ENCODE measurements at regions not wholly inside any gene's neighbourhood (a gene's known extent, or its start where the extent isn't known, plus 50 kb on each side); places are given as distances from the start of the nearest gene placed in this dataset.

DNA sequence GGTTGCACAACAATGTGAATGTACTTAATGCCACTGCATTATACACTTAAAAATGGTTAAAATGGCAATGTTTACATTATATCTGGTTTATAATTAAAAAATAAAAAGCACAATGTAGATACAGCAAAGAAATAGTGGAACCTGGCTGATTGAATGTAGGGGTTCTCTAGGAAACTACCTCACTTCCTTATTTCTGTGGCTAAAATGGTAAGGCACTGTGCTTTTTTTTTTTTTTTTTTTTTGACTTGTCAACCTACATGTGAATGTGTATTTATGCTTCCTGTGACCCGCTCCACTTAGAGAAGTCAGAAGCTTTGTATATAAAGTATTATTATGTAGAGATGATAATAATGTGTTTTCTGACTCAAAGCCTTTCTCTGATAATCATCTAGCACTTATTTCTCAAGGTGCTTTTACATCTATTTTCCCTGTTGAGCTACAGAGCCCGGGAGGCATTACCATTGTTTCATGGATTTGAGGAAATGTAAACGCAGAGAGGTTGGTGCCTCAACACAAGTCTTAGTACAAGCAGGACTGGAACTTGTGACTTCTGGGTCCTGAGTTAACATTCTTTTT, 55.0 kb downstream of the SOX4 start:
- CTCF ChIA-PET: no interaction called here
- H3K23ac ChIP-seq (ENCODE audit: low read depth, low read length): no peak overlapping the region
- no TSS peak for BruUV-seq (replicated peaks)

More for the DNA sequence above, 55.0 kb downstream of the SOX4 start:
- no peak overlapping the region for H3K56ac ChIP-seq (ENCODE audit: extremely low read depth, insufficient read depth, low read length)
- dilution Hi-C loops (cut with HindIII; ENCODE audit: low sequenced_read_pairs, unreplicated experiment) (no loop called here), intact Hi-C loops (cut with micrococcal nuclease) (no loop called here), in situ Hi-C loops (cut with MboI; ENCODE audit: low sequenced_read_pairs) (no loop called here)
- H3K18ac ChIP-seq (ENCODE audit: low read depth, low read length): no peak overlapping the region
- H2BK15ac ChIP-seq (ENCODE audit: low read depth, low read length): no peak overlapping the region
- no peak overlapping the region for H2BK5ac ChIP-seq (ENCODE audit: low read depth, low read length, poor library complexity, severe bottlenecking)
- no peaks in the 10 kb centered on the region for H3K4me1 ChIP-seq (ENCODE audit: control insufficient read depth, insufficient read depth, low read length)
- H3K27me3 ChIP-seq (ENCODE audit: control insufficient read depth, insufficient read depth, low read length): no peaks in the 10 kb centered on the region
- H4K91ac ChIP-seq (ENCODE audit: insufficient read depth, low read depth, low read length): no peak overlapping the region
- no peak overlapping the region for H3K4ac ChIP-seq (ENCODE audit: low read depth, low read length)
- no peaks in the 10 kb centered on the region for H3K36me3 ChIP-seq (ENCODE audit: control insufficient read depth, insufficient read depth, low read length)
- H2AK9ac ChIP-seq (replicated peaks; ENCODE audit: low read depth, low read length, poor library complexity): no peak overlapping the region
- no peak overlapping the region for H2BK20ac ChIP-seq (ENCODE audit: low read depth, low read length)
- H3K79me1 ChIP-seq (ENCODE audit: low read depth in 1 of 2, low read length in 2 of 2): no peaks in the 10 kb centered on the region
- WGBS, 2 experiments (ENCODE audit: extremely low coverage in 2 of 2, insufficient read length in 1 of 2): no CpG with 5 or more reads among the region's 3 CpGs
- no peak for DNase-seq
- no peak overlapping the region for H2AFZ ChIP-seq (replicated peaks; ENCODE audit: low read length, poor library complexity)
- no peak overlapping the region for H4K5ac ChIP-seq (ENCODE audit: low read depth, low read length)
- POLR2A ChIA-PET (ENCODE audit: unreplicated experiment): no interaction called here
- no peak overlapping the region for H2AK5ac ChIP-seq (ENCODE audit: low read depth, low read length)
- H3K4me2 ChIP-seq (ENCODE audit: low read depth, low read length): no peak overlapping the region
- no peaks in the 10 kb centered on the region for H3K9me1 ChIP-seq (ENCODE audit: insufficient read depth, low read length)
- ATAC-seq (ENCODE audit: low read depth): no peak
- H4K20me1 ChIP-seq (ENCODE audit: insufficient read depth, low read length): no peaks in the 10 kb centered on the region
- H4K8ac ChIP-seq (ENCODE audit: low read depth in 2 of 2, low read length in 2 of 2): no peak overlapping the region
- H3K9ac ChIP-seq (ENCODE audit: low read depth, low read length): no peak overlapping the region
- H2BK120ac ChIP-seq (ENCODE audit: low read depth, low read length): no peak overlapping the region
- H3K4me3 ChIP-seq (ENCODE audit: insufficient read depth, low read depth, low read length): no peak overlapping the region
- H3K9me3 ChIP-seq (ENCODE audit: control insufficient read depth, insufficient read depth, low read length): no peaks in the 10 kb centered on the region
- H3K14ac ChIP-seq (replicated peaks; ENCODE audit: low read depth, low read length): no peak overlapping the region
- no peak overlapping the region for H3K27ac ChIP-seq (ENCODE audit: insufficient read depth, low read length)
- TF ChIP-seq RAD21 (IDR thresholded peaks at IDR 0.05; ENCODE audit: low read length) (no peak), CEBPB (IDR thresholded peaks at IDR 0.05; ENCODE audit: low read depth, low read length) (0 out of 2 replicates have a peak, but pooled peaks have one; percentile 22)
